ENCODE measurements at regions not wholly inside any gene's neighbourhood (a gene's known extent, or its start where the extent isn't known, plus 50 kb on each side); places are given as distances from the start of the nearest gene placed in this dataset.

DNA sequence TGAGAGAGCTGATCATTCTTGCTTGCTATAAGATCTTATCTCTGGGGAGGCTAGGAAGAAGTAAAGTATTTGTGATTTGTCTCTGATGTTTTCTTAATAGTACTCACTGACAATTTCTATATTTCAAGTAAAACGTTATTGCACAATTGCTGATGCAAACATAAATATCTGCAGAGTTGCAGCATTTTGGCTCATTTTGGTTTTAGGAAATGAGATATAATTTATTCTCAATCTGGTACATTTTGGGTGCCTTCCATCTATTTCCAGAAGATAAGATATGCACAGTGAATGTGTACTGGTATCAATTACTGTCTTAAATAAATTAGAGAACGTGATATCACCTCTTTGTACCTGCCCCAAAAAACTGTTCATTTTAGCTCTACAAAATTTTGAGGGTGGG, 1431.5 kb downstream of the BRINP3 start:
- H3K4me3 ChIP-seq (ENCODE audit: low read depth, low read length): no peak overlapping the region
- ChIA-PET CTCF (no interaction called here), POLR2A (no interaction called here)
- DNase-seq (ENCODE audit: low read depth, low spot score): no peak
- TF ChIP-seq, protein P1, sequence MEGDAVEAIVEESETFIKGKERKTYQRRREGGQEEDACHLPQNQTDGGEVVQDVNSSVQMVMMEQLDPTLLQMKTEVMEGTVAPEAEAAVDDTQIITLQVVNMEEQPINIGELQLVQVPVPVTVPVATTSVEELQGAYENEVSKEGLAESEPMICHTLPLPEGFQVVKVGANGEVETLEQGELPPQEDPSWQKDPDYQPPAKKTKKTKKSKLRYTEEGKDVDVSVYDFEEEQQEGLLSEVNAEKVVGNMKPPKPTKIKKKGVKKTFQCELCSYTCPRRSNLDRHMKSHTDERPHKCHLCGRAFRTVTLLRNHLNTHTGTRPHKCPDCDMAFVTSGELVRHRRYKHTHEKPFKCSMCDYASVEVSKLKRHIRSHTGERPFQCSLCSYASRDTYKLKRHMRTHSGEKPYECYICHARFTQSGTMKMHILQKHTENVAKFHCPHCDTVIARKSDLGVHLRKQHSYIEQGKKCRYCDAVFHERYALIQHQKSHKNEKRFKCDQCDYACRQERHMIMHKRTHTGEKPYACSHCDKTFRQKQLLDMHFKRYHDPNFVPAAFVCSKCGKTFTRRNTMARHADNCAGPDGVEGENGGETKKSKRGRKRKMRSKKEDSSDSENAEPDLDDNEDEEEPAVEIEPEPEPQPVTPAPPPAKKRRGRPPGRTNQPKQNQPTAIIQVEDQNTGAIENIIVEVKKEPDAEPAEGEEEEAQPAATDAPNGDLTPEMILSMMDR (IDR thresholded peaks at IDR 0.05; ENCODE audit: insufficient read depth, low read length, missing control alignments): no peak

DNA sequence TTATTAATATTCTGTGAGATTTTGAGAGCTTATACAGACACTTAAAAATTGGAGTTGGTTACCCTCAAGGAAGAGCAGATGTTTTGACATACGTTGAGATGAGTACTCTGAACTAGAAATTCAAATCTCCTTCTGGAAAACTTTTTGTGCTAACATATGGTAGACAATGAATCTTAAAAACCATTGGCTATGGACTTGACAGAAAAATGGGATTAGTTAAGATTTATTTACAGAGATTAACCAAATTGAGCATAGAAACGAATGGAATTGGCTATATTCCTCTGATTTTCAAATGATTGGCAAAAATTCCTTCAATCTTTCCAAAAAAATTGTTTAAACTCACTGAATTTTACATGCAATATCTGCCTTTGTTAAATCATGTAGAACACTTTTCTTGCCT, 1392.9 kb downstream of the BRINP3 start:
- no peak overlapping the region for H3K4me3 ChIP-seq (ENCODE audit: low read depth, low read length)
- no peak for DNase-seq (ENCODE audit: low read depth, low spot score)
- TF ChIP-seq, protein P1 (IDR thresholded peaks at IDR 0.05; ENCODE audit: insufficient read depth, low read length, missing control alignments): no peak
- CTCF ChIA-PET: no interaction called here
- POLR2A ChIA-PET: no interaction called here

DNA sequence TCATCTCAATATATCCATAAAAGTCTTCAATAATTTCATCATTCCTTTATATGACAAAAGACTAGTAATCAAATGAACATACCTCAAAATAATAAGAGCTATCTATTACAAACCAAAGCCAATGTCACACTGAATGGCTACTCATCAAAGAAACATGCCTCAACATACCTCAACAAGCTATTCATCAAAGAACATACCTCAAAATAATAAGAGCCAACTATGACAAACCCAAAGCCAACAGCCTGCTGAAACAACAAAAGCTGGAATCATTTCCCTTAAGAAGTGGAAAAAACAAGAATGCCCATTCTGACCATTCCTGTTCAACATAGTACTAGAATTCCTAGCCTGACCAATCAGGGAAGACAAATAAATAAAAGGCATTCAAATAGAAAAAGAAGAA, 1373.7 kb downstream of the BRINP3 start:
- H3K4me3 ChIP-seq (ENCODE audit: low read depth, low read length): no peak overlapping the region
- ChIA-PET CTCF (no interaction called here), POLR2A (no interaction called here)
- DNase-seq (ENCODE audit: low read depth, low spot score): no peak
- TF ChIP-seq, protein P1 (IDR thresholded peaks at IDR 0.05; ENCODE audit: insufficient read depth, low read length, missing control alignments): no peak

DNA sequence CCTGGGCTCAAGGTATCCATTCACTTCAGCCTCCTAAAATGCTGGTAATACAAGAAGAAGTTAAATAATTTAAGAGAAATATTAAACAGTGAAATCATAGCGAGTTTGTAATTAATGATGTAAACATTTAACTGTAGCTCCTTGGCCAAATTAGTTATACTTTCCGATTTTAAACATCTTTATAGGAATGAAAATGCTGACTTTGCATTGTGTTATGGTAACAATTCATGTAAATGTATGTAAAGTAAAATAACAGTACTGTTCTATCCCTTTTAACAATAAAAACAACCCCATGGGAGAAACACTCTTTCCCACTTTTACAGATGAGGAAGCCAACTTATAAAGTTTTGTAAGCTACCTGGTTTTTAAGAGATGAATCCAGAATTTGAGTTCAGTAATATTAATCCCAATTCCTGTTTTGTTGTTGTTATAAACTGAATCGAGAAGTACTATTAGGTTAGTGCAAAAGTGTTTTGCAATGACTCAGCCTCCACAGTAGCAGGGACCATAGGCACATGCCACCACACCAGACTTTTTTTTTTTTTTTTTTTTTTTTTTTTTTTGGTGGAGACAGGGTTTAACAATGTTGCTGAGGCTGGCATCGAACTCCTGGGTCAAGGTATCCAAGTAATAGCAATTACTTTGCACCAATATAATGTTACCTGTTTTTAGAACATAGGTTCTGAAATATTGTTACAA, 1360.4 kb downstream of the BRINP3 start:
- CTCF ChIA-PET: no interaction called here

DNA sequence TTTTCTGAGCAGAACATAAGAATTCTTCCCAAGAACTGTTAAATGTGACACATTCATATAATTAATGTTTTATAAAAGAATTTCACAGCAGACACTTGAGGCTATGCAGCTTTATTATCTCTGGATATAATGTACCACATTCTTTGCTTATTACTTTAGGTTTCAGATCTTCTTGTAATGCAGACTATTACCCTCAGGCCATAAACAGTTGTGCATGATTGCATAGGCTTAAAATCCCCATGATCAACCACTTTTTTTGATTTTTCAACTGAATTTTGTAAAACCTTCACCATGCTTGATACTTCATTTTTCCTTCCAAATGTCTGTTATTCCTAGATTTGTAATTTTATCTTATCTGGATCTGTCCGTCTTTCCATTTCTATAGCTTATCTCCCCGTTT, 1355.7 kb downstream of the BRINP3 start:
- POLR2A ChIA-PET: no interaction called here
- CTCF ChIA-PET: no interaction called here
- no peak overlapping the region for H3K4me3 ChIP-seq (ENCODE audit: low read depth, low read length)
- DNase-seq (ENCODE audit: low read depth, low spot score): no peak
- TF ChIP-seq, protein P1 (IDR thresholded peaks at IDR 0.05; ENCODE audit: insufficient read depth, low read length, missing control alignments): no peak

More for the DNA sequence above, 1360.4 kb downstream of the BRINP3 start:
- TF ChIP-seq, protein P1 (IDR thresholded peaks at IDR 0.05; ENCODE audit: insufficient read depth, low read length, missing control alignments): no peak
- H3K4me3 ChIP-seq (ENCODE audit: low read depth, low read length): no peak overlapping the region
- POLR2A ChIA-PET: no interaction called here
- DNase-seq (ENCODE audit: low read depth, low spot score): no peak

DNA sequence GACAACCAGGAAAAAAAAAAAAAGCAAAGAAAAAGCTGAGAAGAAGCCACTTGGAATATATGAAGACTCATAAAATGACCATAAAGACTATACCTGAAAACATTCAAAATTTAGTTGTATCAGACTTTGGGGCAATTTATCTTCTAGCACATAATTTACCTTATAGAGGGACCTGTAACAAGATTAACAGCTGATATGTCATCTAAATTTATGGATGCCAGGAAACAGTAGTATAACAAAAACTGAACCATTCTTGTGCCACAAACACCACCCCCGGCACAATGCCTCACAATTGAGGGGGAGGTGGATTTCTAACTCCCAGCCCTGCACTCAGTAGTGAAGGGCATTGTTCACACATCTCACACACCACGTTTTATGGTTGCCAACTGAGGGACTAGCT, 1352.0 kb downstream of the BRINP3 start:
- DNase-seq (ENCODE audit: low read depth, low spot score): no peak
- ChIA-PET CTCF (no interaction called here), POLR2A (no interaction called here)
- TF ChIP-seq, protein P1 (IDR thresholded peaks at IDR 0.05; ENCODE audit: insufficient read depth, low read length, missing control alignments): no peak
- H3K4me3 ChIP-seq (ENCODE audit: low read depth, low read length): no peak overlapping the region
